SK-N-MC (cell line): ENCODE measurements at regions not wholly inside any gene's neighbourhood (a gene's known extent, or its start where the extent isn't known, plus 50 kb on each side); places are given as distances from the start of the nearest gene placed in this dataset.

Source experiments
- EZH2 ChIP-seq: fragments of 200-600 bp; sonication (generic); IDR thresholded peaks from one replicate; pipeline ENCODE4 v1.6.1; 2017; ENCODE audit warnings: antibody characterized with exemption
- FOXP2 ChIP-seq: optimal IDR thresholded peaks from 2 replicates; pipeline ENCODE3; 2011; ENCODE audit warnings: mild to moderate bottlenecking, moderate library complexity; ENCODE audit not compliant: insufficient read depth; ENCODE audit errors: extremely low read length, control extremely low read depth
- POLR2AphosphoS5 ChIP-seq: IDR thresholded peaks from 2 replicates; pipeline ENCODE4 v1.6.1; 2012; ENCODE audit warnings: mild to moderate bottlenecking, low read depth, low read length, borderline replicate concordance

DNA sequence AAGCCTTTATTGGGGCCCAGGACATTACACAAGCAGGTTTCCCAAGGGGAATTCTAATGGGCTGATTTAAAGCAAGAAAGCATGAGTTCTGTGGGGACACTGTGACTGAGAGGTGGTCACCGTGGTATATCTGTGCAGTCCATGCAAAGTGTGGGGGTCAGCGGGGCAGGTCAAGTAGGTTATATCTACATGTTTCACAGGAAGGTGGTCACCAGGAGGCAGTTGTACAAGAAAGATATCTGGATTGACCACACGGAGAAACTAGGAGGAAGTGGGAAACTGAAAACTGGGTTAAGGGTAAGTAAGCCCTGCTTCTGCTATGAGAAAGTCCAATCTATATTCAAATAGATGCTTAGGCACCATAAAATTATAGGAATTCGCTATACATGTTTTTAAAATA, 77.8 kb upstream of the CNOT2 start:
- TF ChIP-seq POLR2AphosphoS5 (no peak), EZH2 (no peak), FOXP2 (no peak)
